ENCODE measurements at regions not wholly inside any gene's neighbourhood (a gene's known extent, or its start where the extent isn't known, plus 50 kb on each side); places are given as distances from the start of the nearest gene placed in this dataset.

DNA sequence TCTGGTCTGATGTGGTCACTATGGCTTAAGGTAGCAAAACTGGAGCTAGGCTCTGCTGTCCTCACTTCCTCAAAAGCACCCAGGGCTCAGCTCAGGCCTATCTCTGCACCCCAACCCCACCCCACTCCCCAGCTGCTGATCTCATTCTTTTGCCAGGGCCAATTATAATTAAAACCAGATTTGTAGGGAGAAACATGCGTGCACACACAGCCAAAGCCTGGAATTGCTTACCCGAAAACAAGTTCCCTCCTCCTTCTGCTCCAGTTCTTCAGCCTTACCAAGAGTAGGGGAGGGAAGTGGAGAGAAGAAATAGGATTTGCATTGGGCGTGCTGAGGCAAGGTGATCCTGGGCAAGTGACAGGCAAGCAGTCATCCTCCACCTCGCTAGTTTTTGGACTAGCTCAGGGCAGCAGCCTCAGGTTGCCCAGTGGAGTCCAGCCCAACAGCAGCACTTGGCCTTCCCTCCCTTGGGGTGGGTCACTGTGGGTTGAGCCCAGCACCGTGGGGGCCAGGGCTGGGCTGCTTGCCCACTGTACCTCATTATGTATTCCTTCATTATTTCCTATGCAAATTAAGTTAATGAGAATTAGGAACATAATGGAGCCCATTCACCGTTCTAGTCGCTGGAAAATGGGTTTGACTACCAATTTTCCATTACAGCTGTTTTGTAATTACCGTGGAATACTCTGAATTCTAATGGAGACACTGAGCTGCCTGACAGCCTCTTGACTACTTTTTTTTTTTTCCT, 199.1 kb upstream of the CELF4 start:
- peaks cover 6% of the 10 kb centered on the region for H3K9me3 Mint-ChIP-seq
- H3K36me3 Mint-ChIP-seq (ENCODE audit: insufficient read depth), result no peaks in the 10 kb centered on the region
- no peaks in the 10 kb centered on the region for H3K27me3 Mint-ChIP-seq
- no peak overlapping the region for H3K4me3 Mint-ChIP-seq
- DNase-seq (ENCODE audit: low spot score in 2 of 2), result no peak
- no peaks in the 10 kb centered on the region for H3K4me1 Mint-ChIP-seq
- ATAC-seq (replicated peaks; ENCODE audit: extremely low read depth, poor library complexity, severe bottlenecking), result no peak
- no peak overlapping the region for H3K27ac Mint-ChIP-seq (ENCODE audit: low read depth)

DNA sequence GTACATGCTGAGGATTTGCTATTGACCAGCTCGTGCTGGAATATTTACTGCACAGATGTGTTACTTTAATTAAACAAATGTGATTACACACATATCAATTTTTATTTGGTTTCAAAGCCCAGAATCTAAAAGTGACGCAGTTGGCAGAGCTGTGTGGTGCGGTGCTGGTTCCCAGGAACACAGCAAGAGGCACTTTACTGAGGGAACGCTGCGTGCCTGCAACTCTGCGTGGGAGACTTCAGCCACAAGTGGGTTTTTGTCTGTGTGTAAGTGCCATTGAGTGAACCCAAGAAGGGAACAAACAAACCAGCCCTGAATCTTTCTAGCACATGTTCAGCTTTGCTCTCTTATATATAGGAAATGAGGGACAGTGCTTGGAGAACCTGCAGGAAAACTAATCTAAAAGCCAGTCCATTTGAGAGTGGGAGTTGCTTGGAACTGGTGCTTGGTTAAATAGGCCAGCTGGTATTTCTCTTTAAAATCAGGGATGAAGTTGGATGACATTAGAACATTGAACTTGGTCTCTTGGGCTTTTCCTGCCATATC, 196.6 kb upstream of the CELF4 start:
- DNase-seq (ENCODE audit: low spot score in 2 of 2), result no peak
- Mint-ChIP-seq H3K4me3 (no peak overlapping the region), H3K27me3 (no peaks in the 10 kb centered on the region), H3K27ac (ENCODE audit: low read depth) (no peak overlapping the region), H3K4me1 (no peaks in the 10 kb centered on the region), H3K9me3 (no peaks in the 10 kb centered on the region), H3K36me3 (ENCODE audit: insufficient read depth) (no peaks in the 10 kb centered on the region)
- no peak for ATAC-seq (replicated peaks; ENCODE audit: extremely low read depth, poor library complexity, severe bottlenecking)

DNA sequence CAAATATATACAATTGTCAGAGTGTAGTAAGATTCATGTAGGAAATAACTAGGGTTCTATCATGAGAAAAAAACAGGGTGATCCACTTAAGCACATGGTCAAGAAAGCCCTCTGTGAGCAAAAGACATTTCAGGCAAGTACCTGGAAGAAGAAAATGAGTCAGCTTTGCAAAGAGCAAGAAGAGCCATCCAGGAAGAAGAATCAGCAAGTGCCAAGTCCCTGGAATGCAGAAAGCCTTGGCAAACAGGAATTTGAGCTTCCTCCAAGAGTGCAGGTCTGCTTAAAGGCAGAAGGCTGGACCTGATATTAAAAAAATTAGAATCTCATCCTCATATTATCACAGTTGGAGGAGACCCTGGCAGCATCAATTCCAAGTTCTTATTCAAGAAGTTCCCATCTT, 188.5 kb upstream of the CELF4 start:
- no peak overlapping the region for H3K4me3 Mint-ChIP-seq
- DNase-seq (ENCODE audit: low spot score in 2 of 2) (no peak), ATAC-seq (replicated peaks; ENCODE audit: extremely low read depth, poor library complexity, severe bottlenecking) (no peak)
- H3K9me3 Mint-ChIP-seq, result no peaks in the 10 kb centered on the region
- no peaks in the 10 kb centered on the region for H3K36me3 Mint-ChIP-seq (ENCODE audit: insufficient read depth)
- no peaks in the 10 kb centered on the region for H3K27me3 Mint-ChIP-seq
- H3K27ac Mint-ChIP-seq (ENCODE audit: low read depth), result no peak overlapping the region
- no peaks in the 10 kb centered on the region for H3K4me1 Mint-ChIP-seq

DNA sequence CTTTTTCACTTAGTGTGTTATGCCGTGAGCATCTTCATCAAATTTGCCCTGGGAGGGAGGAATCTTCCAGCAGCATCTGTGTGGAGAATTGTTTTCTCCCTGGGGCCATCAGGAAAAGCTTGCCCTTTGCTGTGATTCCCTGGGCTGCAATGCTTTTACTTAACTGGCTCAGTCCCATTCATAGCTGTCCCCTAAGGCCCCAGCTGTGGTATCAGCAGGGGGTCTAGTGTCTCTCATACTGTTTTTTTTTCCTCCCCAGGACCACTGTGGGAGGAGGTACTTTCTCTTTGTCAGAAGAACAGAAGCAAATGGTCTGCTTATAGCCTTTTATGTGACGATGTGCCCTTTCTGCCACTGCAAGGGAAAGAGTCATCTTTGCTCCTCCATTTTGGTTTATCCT, 176.8 kb upstream of the CELF4 start:
- ATAC-seq (replicated peaks; ENCODE audit: extremely low read depth, poor library complexity, severe bottlenecking) (no peak), DNase-seq (ENCODE audit: low spot score in 2 of 2) (no peak)
- Mint-ChIP-seq H3K4me3 (no peak overlapping the region), H3K27ac (ENCODE audit: low read depth) (no peak overlapping the region), H3K9me3 (no peaks in the 10 kb centered on the region), H3K36me3 (ENCODE audit: insufficient read depth) (no peaks in the 10 kb centered on the region), H3K27me3 (no peaks in the 10 kb centered on the region), H3K4me1 (no peaks in the 10 kb centered on the region)

DNA sequence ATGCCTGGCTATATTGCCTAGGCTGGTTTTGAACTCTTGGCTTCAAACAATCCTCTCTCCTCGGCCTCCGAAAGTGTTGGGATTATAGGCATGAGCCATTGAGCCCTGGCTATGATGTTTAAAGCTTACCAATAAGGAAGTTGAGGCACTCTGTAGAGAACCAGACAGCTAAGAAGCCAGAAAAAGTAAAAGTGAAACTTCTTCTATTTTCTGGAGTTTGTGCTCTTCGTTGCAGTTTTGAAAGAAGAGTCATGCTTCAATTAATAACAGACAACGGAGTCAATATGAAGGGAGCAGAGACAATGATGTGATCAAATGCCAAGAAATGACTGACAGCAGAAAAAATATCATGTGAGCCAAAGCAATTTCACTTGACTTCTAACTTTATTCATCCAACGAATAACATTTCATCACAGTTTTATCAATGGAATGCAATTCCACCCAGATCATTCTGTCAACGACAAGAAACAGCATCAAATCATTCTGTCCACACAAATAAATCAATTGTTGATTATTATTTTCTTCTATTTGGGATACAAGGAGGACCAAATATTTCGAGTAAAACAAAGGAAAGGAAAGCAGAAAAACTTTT, 175.5 kb upstream of the CELF4 start:
- Mint-ChIP-seq H3K4me3 (no peak overlapping the region), H3K27me3 (no peaks in the 10 kb centered on the region), H3K9me3 (no peaks in the 10 kb centered on the region), H3K4me1 (no peaks in the 10 kb centered on the region), H3K36me3 (ENCODE audit: insufficient read depth) (no peaks in the 10 kb centered on the region), H3K27ac (ENCODE audit: low read depth) (no peak overlapping the region)
- DNase-seq (ENCODE audit: low spot score in 2 of 2), result no peak
- no peak for ATAC-seq (replicated peaks; ENCODE audit: extremely low read depth, poor library complexity, severe bottlenecking)

DNA sequence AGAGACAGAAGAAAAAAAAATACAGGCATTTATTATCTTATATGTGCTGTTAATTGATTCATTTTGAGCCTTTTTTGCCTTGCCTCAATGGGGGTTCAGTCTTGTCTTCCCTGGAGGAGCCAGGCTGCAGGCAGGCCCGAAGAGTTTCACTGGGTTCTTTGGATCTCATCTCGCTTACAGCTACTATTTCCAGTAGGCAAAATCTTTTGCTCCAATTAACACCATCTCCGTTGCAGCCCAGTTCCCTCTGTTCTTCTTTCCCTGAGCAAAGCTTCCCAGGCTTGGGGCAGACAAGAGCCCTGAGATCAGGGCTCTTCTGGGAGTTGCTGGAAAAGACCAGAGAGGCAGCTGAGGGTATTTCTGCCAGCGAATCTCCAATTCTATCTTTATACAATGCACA, 168.8 kb upstream of the CELF4 start:
- Mint-ChIP-seq H3K27ac (ENCODE audit: low read depth) (no peak overlapping the region), H3K9me3 (peaks cover 15% of the 10 kb centered on the region), H3K4me3 (no peak overlapping the region), H3K27me3 (no peaks in the 10 kb centered on the region), H3K36me3 (ENCODE audit: insufficient read depth) (no peaks in the 10 kb centered on the region), H3K4me1 (no peaks in the 10 kb centered on the region)
- ATAC-seq (replicated peaks; ENCODE audit: extremely low read depth, poor library complexity, severe bottlenecking) (no peak), DNase-seq (ENCODE audit: low spot score in 2 of 2) (no peak)

DNA sequence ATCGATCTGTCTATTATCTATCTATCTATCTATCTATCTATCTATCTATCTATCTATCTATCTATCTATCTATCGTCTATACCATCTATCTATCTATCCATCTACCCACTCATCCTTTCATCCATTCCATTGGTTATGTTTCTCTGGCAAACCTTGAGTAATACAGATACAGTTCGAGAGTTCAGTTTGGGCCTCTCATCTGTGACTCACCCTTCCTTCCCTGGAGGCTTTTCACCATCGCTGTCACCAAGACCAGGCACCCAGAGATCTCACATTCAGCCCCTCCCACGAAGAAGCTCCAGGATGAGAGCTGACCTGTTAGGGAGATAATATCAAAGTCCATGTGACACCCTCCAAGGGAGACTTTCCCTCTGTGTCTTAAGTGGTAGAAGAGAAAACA, 164.1 kb upstream of the CELF4 start:
- DNase-seq (ENCODE audit: low spot score in 2 of 2) (no peak), ATAC-seq (replicated peaks; ENCODE audit: extremely low read depth, poor library complexity, severe bottlenecking) (no peak)
- no peaks in the 10 kb centered on the region for H3K36me3 Mint-ChIP-seq (ENCODE audit: insufficient read depth)

DNA sequence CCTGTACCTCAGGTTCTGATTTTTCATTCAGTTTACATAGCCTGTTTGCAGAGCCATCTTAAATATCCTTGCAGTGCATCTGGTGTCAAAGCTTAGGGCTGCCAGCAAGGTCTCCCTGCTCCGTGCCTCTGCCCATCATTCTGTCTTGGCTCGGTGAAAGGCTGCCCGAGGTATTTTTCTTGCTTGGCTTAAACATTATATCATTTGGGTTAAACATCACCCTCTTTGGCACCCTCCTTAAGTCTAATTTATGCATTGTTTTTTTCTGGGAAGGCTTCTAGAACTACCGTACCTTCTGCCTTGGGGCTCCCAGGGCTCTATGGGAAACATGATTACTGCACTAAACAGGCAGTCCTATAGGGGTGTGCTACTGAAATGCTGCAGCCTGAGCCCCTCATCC, 158.6 kb upstream of the CELF4 start:
- DNase-seq (ENCODE audit: low spot score in 2 of 2) (no peak), ATAC-seq (replicated peaks; ENCODE audit: extremely low read depth, poor library complexity, severe bottlenecking) (no peak)
- Mint-ChIP-seq H3K27me3 (no peaks in the 10 kb centered on the region), H3K4me1 (no peaks in the 10 kb centered on the region), H3K9me3 (no peaks in the 10 kb centered on the region), H3K36me3 (ENCODE audit: insufficient read depth) (peaks cover 2% of the 10 kb centered on the region), H3K27ac (ENCODE audit: low read depth) (no peak overlapping the region), H3K4me3 (no peak overlapping the region)

More for the DNA sequence above, 164.1 kb upstream of the CELF4 start:
- no peaks in the 10 kb centered on the region for H3K27me3 Mint-ChIP-seq
- H3K4me3 Mint-ChIP-seq, result no peak overlapping the region
- H3K27ac Mint-ChIP-seq (ENCODE audit: low read depth), result no peak overlapping the region
- H3K4me1 Mint-ChIP-seq, result no peaks in the 10 kb centered on the region
- H3K9me3 Mint-ChIP-seq, result peaks cover 15% of the 10 kb centered on the region

DNA sequence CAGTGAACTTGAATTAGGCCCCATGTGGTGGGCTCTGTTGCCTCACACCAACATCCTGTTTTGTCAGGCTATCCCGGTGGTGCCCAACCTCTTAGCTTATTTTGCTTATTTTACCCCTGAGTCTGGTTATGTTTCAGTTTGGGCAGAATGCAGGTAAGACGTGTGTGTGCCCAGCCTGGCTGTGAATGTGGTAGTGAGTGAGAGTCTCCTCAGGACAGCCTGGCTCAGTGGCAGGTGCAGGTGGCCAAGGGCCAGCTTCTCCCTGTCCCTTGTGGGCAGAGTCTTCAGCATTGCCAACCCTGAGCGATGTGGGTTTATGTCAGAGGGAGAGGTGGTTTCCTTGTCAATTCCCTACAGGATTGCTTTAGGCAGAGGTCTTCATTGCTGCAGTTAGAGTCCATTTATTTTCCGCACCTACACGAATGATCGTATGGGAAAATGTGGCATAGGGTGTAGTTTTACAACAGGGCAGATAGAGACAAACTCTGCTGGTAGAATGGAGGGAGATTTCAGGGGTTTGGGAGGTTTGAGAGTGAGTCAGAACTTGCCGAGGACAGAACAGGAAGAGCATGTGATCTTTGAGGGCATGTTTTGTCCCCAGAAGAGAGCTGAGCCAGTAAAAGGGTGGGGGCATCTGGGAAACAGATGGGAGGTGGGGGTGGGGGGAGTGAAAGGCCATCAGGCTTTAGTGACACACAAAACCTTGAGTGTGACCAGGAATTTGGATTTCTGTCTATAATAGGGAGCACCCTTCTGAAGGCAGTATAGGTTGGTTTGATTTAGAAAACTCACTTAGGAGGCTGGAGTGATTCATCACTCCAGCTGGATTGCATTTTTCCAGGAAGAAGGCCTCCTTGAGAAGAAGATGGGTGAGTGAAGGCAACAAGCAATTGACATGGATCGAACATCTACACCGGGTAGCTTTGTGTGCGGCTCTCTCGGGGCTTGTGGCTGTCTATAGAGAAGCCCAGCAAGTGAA, 156.2 kb upstream of the CELF4 start:
- H3K4me3 Mint-ChIP-seq, result no peak overlapping the region
- H3K27me3 Mint-ChIP-seq, result no peaks in the 10 kb centered on the region
- peaks cover 4% of the 10 kb centered on the region for H3K36me3 Mint-ChIP-seq (ENCODE audit: insufficient read depth)
- H3K9me3 Mint-ChIP-seq, result no peaks in the 10 kb centered on the region
- ATAC-seq (replicated peaks; ENCODE audit: extremely low read depth, poor library complexity, severe bottlenecking), result no peak
- no peak for DNase-seq (ENCODE audit: low spot score in 2 of 2)
- no peak overlapping the region for H3K27ac Mint-ChIP-seq (ENCODE audit: low read depth)
- H3K4me1 Mint-ChIP-seq, result no peaks in the 10 kb centered on the region

DNA sequence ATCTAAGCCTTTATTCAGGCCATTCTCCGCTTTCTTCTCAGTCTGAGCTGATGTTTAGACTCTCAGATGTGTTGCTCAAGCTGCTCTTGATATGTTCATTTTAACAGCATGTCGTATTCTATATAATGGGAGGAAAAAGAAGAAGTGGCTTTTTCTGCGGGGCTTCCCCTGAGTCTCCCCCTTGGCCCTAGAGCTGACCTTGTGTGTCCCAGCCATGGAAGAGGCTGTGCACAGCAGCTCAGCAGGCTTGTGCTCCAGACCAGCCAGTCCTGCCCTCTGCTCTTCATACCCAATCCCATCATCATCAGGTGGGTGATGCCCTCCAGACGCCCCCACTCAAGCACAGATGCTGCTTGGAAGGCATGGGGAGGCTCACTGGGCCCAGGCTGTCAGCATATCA, 155.1 kb upstream of the CELF4 start:
- Mint-ChIP-seq H3K27me3 (no peaks in the 10 kb centered on the region), H3K36me3 (ENCODE audit: insufficient read depth) (peaks cover 4% of the 10 kb centered on the region), H3K27ac (ENCODE audit: low read depth) (no peak overlapping the region), H3K4me1 (no peaks in the 10 kb centered on the region), H3K4me3 (no peak overlapping the region), H3K9me3 (no peaks in the 10 kb centered on the region)
- DNase-seq (ENCODE audit: low spot score in 2 of 2), result no peak
- ATAC-seq (replicated peaks; ENCODE audit: extremely low read depth, poor library complexity, severe bottlenecking), result no peak

DNA sequence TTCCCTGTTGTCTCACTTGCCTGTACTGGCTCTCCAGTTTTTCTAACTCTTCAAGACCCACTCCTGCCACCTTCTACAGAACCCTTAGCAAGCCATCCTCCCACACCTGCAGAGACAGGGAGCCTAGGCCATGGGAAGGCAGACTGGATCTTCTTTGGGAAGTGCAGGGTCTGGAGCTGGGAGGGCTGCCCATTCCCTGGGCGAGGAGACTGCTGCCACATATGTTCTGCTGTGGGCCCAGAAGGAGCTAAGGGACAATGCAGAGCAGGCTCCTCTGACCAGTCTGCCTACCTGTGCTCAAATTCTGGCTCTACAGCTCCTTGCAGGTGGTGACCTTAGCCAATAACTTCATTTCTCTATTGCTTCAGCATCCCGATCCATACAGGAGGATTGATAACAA, 152.1 kb upstream of the CELF4 start:
- no peak overlapping the region for H3K4me3 Mint-ChIP-seq
- ATAC-seq (replicated peaks; ENCODE audit: extremely low read depth, poor library complexity, severe bottlenecking), result no peak
- DNase-seq (ENCODE audit: low spot score in 2 of 2), result no peak
- H3K27me3 Mint-ChIP-seq, result no peaks in the 10 kb centered on the region
- H3K36me3 Mint-ChIP-seq (ENCODE audit: insufficient read depth), result peaks cover 4% of the 10 kb centered on the region
- H3K4me1 Mint-ChIP-seq, result no peaks in the 10 kb centered on the region
- no peaks in the 10 kb centered on the region for H3K9me3 Mint-ChIP-seq
- H3K27ac Mint-ChIP-seq (ENCODE audit: low read depth), result no peak overlapping the region

DNA sequence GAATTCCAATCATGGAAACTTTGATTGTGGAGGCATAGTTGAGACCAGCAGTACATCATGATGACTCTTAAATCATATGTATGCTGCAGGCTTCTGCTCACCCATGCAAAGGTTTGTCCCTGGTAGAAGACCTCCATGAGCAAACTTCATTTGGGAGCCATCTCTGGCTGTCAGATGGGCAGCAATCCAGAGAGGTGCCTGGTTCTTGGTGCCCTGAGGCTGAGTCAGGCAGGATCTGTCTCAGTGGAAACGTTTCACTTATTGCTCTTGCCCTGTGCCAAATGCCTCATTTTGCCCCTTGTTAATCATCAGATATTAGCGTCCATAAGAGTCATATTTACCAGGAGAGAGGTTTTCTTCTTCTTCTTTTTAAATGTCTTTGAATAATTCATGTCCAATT, 151.5 kb upstream of the CELF4 start:
- H3K4me3 Mint-ChIP-seq, result no peak overlapping the region
- no peak overlapping the region for H3K27ac Mint-ChIP-seq (ENCODE audit: low read depth)
- H3K36me3 Mint-ChIP-seq (ENCODE audit: insufficient read depth), result peaks cover 4% of the 10 kb centered on the region
- no peaks in the 10 kb centered on the region for H3K4me1 Mint-ChIP-seq
- H3K27me3 Mint-ChIP-seq, result no peaks in the 10 kb centered on the region
- no peaks in the 10 kb centered on the region for H3K9me3 Mint-ChIP-seq
- no peak for ATAC-seq (replicated peaks; ENCODE audit: extremely low read depth, poor library complexity, severe bottlenecking)
- no peak for DNase-seq (ENCODE audit: low spot score in 2 of 2)

All from central memory CD8-positive, alpha-beta T cell (primary cell).